Activated naive CD4-positive, alpha-beta T cell treated with anti-CD3 and anti-CD28 coated beads for 36 hours (primary cell): ENCODE measurements at regions not wholly inside any gene's neighbourhood (a gene's known extent, or its start where the extent isn't known, plus 50 kb on each side); places are given as distances from the start of the nearest gene placed in this dataset.
"Not testable (repeated sequence)": the region's sequence is repeated elsewhere in the genome, so short reads cannot be mapped to it uniquely, and the experiment has no call there.

Experiments
- CTCF ChIA-PET: fragments of 350-600 bp; sonication (Branson Sonifier 250); formaldehyde crosslinking; loops from one replicate; lab custom pipeline; 2021; ENCODE audit warnings: antibody characterized with exemption; lab: Charles Lee
- DNase-seq: peaks from one replicate; pipeline ENCODE4 v3.0.0-alpha.2; 2020
- H3K27ac Mint-ChIP-seq: one replicate; pipeline ENCODE4 v1.8.0; 2021; ENCODE audit warnings: mild to moderate bottlenecking, mixed read lengths
- H3K27me3 Mint-ChIP-seq: one replicate; pipeline ENCODE4 v1.8.0; 2021; ENCODE audit warnings: low read depth, mixed read lengths
- H3K36me3 Mint-ChIP-seq: one replicate; pipeline ENCODE4 v1.8.0; 2021; ENCODE audit warnings: low read depth, mixed read lengths
- H3K4me1 Mint-ChIP-seq: one replicate; pipeline ENCODE4 v1.8.0; 2021; ENCODE audit warnings: low read depth, mixed read lengths
- H3K4me3 Mint-ChIP-seq: one replicate; pipeline ENCODE4 v1.8.0; 2021; ENCODE audit warnings: mild to moderate bottlenecking, moderate library complexity, mixed read lengths
- H3K9me3 Mint-ChIP-seq: one replicate; pipeline ENCODE4 v1.8.0; 2021; ENCODE audit warnings: mixed read lengths
- intact Hi-C: fragments of 100-400 bp; cut with micrococcal nuclease; formaldehyde crosslinking; loops from one replicate; pipeline ENCODE4 v1.15.1; 2023

GRCh38 chr12:88342251-88342806 lies 200.2 kb downstream of the TMTC3 start:
- no peak for DNase-seq
- Mint-ChIP-seq H3K4me3 (no peak overlapping the region), H3K36me3 (no peaks in the 10 kb centered on the region), H3K27me3 (no peaks in the 10 kb centered on the region), H3K9me3 (no peaks in the 10 kb centered on the region), H3K4me1 (no peaks in the 10 kb centered on the region), H3K27ac (no peak overlapping the region)
- CTCF ChIA-PET, result interaction anchor here (0.6 kb wide), 1 partner anchor 524 kb away, joined by 3 read pairs; no protein-coding TSS in a partner anchor
- intact Hi-C loops, result no loop called here

DNA sequence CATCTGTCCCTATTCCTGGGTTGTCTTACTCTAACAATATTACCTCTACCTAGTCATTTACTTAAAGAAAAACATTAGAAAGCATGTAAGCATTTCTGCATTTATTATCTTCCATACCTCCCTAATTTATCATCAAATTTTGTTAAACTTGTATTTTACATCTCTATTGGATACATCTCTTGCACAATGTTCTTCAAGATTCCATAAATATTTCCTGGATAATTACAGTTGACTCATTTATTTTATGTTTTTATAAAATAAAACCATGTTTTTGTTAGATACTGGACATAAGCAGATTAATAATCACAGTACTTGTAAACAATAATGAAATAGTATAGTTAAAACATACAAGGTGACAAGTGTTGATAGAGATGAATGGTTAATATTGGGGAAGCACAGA lies 209.0 kb downstream of the TMTC3 start:
- Mint-ChIP-seq H3K27ac (no peak overlapping the region), H3K36me3 (no peaks in the 10 kb centered on the region), H3K27me3 (no peaks in the 10 kb centered on the region), H3K4me1 (no peaks in the 10 kb centered on the region), H3K4me3 (no peak overlapping the region), H3K9me3 (peaks cover 3% of the 10 kb centered on the region)
- intact Hi-C loops, result no loop called here
- CTCF ChIA-PET, result no interaction called here
- no peak for DNase-seq

DNA sequence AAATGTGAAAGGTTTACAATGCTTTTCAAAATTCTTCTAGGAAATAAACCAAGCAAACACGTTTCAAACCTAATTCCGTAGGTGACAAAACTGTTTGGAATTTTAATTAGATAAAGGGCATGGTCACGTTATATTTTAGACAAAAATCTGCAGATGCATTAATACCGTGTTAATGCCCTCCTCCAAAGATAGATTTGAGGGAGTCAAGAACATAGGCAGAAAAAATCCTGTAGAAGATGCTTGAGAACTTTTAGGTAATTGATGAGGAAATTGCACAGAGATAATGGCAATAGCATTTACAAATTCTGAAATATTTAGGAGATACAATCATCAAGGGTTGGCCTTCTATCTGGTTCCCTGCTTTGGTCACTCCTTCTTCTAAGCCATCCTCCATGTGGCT lies 212.6 kb downstream of the TMTC3 start:
- Mint-ChIP-seq H3K9me3 (peaks cover 6% of the 10 kb centered on the region), H3K27me3 (no peaks in the 10 kb centered on the region), H3K4me3 (no peak overlapping the region), H3K4me1 (no peaks in the 10 kb centered on the region), H3K36me3 (no peaks in the 10 kb centered on the region), H3K27ac (no peak overlapping the region)
- no peak for DNase-seq
- CTCF ChIA-PET, result no interaction called here
- intact Hi-C loops, result no loop called here

- CTCF ChIA-PET, result no interaction called here
- no peaks in the 10 kb centered on the region for H3K4me1 Mint-ChIP-seq
- H3K4me3 Mint-ChIP-seq, result no peak overlapping the region
- no peaks in the 10 kb centered on the region for H3K36me3 Mint-ChIP-seq
- H3K27me3 Mint-ChIP-seq, result no peaks in the 10 kb centered on the region
- intact Hi-C loops, result no loop called here
- no peak overlapping the region for H3K27ac Mint-ChIP-seq
- H3K9me3 Mint-ChIP-seq, result peaks cover 6% of the 10 kb centered on the region
- DNase-seq, result no peak
These were observed 218.2 kb downstream of the TMTC3 start for GRCh38 chr12:88360343-88360742.

- H3K36me3 Mint-ChIP-seq, result no peaks in the 10 kb centered on the region
- no peaks in the 10 kb centered on the region for H3K4me1 Mint-ChIP-seq
- CTCF ChIA-PET, result no interaction called here
- intact Hi-C loops, result no loop called here
- H3K27ac Mint-ChIP-seq, result no peak overlapping the region
- no peak for DNase-seq
- peaks cover 6% of the 10 kb centered on the region for H3K9me3 Mint-ChIP-seq
- H3K27me3 Mint-ChIP-seq, result no peaks in the 10 kb centered on the region
- no peak overlapping the region for H3K4me3 Mint-ChIP-seq
These were observed 218.8 kb downstream of the KITLG start for GRCh38 chr12:88361493-88361892.

DNA sequence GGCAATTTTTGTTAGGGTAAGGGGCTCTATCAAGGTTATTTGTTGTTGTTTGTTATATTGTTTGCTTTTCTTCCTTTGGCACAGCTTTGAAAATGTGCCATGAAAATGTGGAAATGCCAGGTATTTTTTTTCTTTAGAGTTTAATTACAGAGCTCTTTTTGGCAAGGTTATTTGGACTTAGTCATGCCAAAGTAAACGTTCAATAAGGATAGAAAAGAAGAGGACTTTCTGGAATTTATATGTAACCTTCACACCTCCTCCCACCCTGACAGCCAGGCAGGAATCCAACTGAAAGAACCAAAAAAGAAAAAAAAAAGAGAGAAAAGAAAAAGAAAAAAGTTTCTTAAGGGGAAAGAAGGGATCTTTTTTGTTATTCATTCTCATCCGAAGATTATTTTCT lies 217.8 kb downstream of the KITLG start:
- Mint-ChIP-seq H3K4me1 (no peaks in the 10 kb centered on the region), H3K27me3 (no peaks in the 10 kb centered on the region), H3K9me3 (peaks cover 6% of the 10 kb centered on the region), H3K4me3 (no peak overlapping the region), H3K27ac (no peak overlapping the region), H3K36me3 (no peaks in the 10 kb centered on the region)
- CTCF ChIA-PET, result interaction anchor here (0.6 to 0.7 kb wide), 2 partner anchors 27 to 204 kb away, joined by 3 to 7 read pairs; no protein-coding TSS in a partner anchor
- intact Hi-C loops, result no loop called here
- no peak for DNase-seq

DNA sequence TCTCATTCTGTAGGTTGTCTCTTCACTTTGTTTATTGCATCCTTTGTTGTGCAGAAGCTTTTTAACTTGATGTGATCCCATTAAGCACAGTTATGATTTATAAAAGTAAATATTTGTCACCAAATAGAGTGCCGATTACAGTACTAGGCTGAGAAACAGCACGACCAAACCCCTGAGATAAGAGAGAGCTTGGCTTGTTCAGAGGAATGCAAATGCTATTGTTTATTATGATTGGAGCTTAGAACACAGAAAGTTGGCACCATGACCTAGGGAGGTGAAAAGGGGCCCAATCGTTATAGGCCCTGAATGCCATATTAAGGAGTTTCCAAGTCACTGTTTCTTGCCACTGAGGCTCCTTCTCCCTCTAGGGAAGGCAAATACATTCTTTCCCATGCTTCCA lies 214.9 kb downstream of the KITLG start:
- Mint-ChIP-seq H3K9me3 (no peaks in the 10 kb centered on the region), H3K4me3 (no peak overlapping the region), H3K36me3 (no peaks in the 10 kb centered on the region), H3K27me3 (no peaks in the 10 kb centered on the region), H3K4me1 (no peaks in the 10 kb centered on the region), H3K27ac (no peak overlapping the region)
- CTCF ChIA-PET, result no interaction called here
- intact Hi-C loops, result no loop called here
- no peak for DNase-seq

- Mint-ChIP-seq H3K9me3 (no peaks in the 10 kb centered on the region), H3K36me3 (no peaks in the 10 kb centered on the region), H3K27ac (no peak overlapping the region), H3K4me3 (no peak overlapping the region), H3K27me3 (no peaks in the 10 kb centered on the region), H3K4me1 (no peaks in the 10 kb centered on the region)
- CTCF ChIA-PET, result no interaction called here
- intact Hi-C loops, result no loop called here
- DNase-seq, result no peak
These were observed 214.2 kb downstream of the KITLG start for GRCh38 chr12:88366101-88366500.

DNA sequence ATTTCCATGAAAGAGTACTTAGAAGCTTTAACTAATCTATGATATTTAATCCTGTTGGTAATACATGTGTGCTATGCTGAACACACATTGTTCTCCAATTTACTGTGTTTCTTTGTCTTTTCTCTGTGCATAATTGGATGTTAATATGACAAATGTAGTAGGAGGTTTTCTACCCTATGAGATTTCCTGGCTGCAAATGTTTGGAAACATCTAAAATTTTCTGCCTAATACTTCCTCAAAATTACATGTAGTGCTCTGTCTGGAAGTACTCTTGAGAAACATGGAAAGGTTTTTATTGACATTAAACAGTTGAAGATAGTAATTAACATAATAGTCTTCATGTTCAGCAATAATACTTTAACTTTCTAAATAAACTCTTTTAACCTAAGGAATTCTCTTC lies 213.0 kb downstream of the KITLG start:
- Mint-ChIP-seq H3K9me3 (no peaks in the 10 kb centered on the region), H3K4me3 (no peak overlapping the region), H3K27me3 (no peaks in the 10 kb centered on the region), H3K36me3 (no peaks in the 10 kb centered on the region), H3K4me1 (no peaks in the 10 kb centered on the region), H3K27ac (no peak overlapping the region)
- intact Hi-C loops, result no loop called here
- DNase-seq, result no peak
- CTCF ChIA-PET, result no interaction called here

DNA sequence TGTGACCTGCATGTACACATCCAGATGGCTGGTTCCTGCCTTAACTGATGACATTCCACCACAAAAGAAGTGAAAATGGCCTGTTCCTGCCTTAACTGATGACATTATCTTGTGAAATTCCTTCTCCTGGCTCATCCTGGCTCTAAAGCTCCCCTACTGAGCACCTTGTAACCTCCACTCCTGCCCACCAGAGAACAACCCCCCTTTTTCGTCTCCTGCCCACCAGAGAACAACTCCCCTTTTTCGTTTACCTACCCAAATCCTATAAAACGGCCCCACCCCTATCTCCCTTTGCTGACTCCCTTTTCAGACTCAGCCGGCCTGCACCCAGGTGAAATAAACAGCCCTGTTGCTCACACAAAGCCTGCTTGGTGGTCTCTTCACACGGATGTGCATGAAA lies 212.2 kb downstream of the KITLG start:
- H3K4me3 Mint-ChIP-seq, intact Hi-C loops, H3K27ac Mint-ChIP-seq, DNase-seq, H3K9me3 Mint-ChIP-seq, H3K4me1 Mint-ChIP-seq, H3K27me3 Mint-ChIP-seq, CTCF ChIA-PET, H3K36me3 Mint-ChIP-seq: not testable (repeated sequence)

GRCh38 chr12:88371416-88372183 lies 208.7 kb downstream of the KITLG start:
- H3K9me3 Mint-ChIP-seq, result no peaks in the 10 kb centered on the region
- H3K27me3 Mint-ChIP-seq, result no peaks in the 10 kb centered on the region
- no peak overlapping the region for H3K27ac Mint-ChIP-seq
- intact Hi-C loops, result no loop called here
- DNase-seq, result no peak
- no peak overlapping the region for H3K4me3 Mint-ChIP-seq
- no peaks in the 10 kb centered on the region for H3K4me1 Mint-ChIP-seq
- no peaks in the 10 kb centered on the region for H3K36me3 Mint-ChIP-seq
- CTCF ChIA-PET, result no interaction called here

DNA sequence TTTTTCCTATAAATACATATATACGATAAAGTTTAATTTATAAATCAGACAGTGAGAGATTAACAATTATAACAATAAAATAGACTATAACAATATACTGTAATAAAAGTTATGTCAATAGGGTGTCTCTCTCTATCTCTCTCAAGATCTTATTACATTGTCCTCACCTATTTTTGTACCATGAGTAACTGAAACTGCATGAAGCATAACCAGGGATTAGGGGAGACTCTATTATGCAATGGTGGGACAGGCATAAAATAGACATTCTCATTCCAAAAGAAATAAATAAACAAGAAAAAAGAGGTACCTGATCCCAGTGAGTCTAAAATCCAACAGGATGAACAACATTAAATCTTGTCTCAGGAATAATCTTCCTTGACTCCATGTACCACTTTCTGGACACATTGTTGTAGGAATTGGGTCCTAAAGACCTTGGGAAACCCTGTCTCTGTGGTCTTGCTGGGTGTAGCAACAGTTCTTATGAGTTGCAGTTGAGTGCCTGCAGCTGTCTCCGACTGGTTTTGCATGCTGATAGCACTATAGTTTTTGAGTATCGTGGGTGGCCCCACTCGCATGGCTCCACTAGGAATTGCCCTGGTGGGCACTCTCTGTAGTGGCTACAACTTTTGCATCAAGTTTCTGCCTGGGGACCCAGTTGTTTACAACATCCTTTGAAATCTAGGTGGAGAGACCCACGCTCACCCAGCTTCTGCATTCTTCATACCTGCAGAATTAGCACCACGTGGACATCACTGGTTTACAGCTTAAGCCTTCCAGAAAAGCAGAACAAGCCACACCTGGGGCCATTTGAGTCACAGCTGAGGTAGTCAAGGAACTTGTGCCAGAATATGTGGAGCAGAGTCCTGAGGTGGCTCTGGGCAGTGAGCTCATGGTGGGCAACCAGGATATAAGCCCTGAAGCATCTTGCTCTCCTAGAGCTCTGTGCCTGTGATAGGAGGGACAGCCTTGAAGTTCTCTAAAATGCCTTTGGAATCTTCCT lies 204.7 kb downstream of the KITLG start:
- no peak for DNase-seq
- Mint-ChIP-seq H3K4me1 (no peaks in the 10 kb centered on the region), H3K4me3 (no peak overlapping the region), H3K27ac (no peak overlapping the region), H3K9me3 (no peaks in the 10 kb centered on the region), H3K36me3 (no peaks in the 10 kb centered on the region), H3K27me3 (no peaks in the 10 kb centered on the region)
- intact Hi-C loops, result no loop called here
- CTCF ChIA-PET, result no interaction called here
